Stimulated activated CD8-positive, alpha-beta memory T cell treated with anti-CD3 and anti-CD28 coated beads, Interleukin-12 subunit alpha, Interleukin-12 subunit beta, amount 100 ng/mL, for 1 hour (primary cell): ENCODE measurements at regions not wholly inside any gene's neighbourhood (a gene's known extent, or its start where the extent isn't known, plus 50 kb on each side); places are given as distances from the start of the nearest gene placed in this dataset.
"Not testable (repeated sequence)": the region's sequence is repeated elsewhere in the genome, so short reads cannot be mapped to it uniquely, and the experiment has no call there.

Experiments
- DNase-seq: peaks from one replicate; pipeline ENCODE4 v3.0.0-alpha.2; 2020; ENCODE audit warnings: low read depth

GRCh38 chr6:156688620-156688971 is 88.6 kb upstream of the ARID1B start:
- DNase-seq = no peak

- no peak for DNase-seq
These were observed 89.2 kb upstream of the ARID1B start for GRCh38 chr6:156687789-156688619.

- DNase-seq = peak; percentile 56
These were observed 90.0 kb upstream of the ARID1B start for GRCh38 chr6:156686995-156687788.

GRCh38 chr6:156686301-156686994 is 90.7 kb upstream of the ARID1B start:
- peak; percentile 9 for DNase-seq

GRCh38 chr6:156685823-156686222 is 91.4 kb upstream of the ARID1B start:
- DNase-seq = no peak

DNA sequence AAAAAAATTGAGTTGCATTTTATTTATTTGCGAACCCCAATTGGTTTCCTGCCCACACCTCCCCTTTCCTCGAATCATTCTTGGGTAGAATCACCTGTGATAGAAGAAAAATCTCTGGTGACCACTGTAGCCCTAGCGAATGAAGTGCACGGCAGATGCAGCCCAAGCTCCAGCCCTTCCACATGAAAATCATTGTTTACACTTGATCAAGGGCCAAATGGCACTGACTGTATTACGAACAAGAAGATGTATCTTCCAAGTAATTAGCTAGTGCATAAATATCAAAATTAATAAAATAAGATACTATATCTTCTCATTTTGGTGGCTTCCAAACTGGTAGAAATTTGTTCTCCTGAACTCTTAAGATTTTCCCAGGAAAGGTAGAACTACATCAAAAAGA is 93.4 kb upstream of the ARID1B start:
- no peak for DNase-seq

- DNase-seq = no peak
These were observed 100.5 kb upstream of the ARID1B start for GRCh38 chr6:156676721-156677120.

GRCh38 chr6:156674197-156674596 is 103.0 kb upstream of the ARID1B start:
- DNase-seq = no peak

DNA sequence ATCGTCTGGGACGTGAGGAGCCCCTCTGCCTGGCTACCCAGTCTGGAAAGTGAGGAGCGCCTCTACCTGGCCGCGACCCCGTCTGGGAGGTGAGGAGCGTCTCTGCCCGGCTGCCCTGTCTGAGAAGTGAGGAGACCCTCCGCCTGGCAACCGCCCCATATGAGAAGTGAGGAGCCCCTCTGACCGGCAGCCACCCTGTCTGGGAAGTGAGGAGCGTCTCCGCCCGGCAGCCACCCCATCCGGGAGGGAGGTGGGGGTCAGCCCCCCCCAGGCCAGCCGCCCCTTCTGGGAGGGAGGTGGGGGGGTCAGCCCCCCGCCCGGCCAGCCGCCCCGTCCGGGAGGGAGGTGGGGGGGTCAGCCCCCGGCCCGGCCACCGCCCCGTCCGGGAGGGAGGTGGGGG is 107.1 kb upstream of the ARID1B start:
- not testable (repeated sequence) for DNase-seq

GRCh38 chr6:156662025-156662445 is 115.1 kb upstream of the ARID1B start:
- peak; percentile 40 for DNase-seq

DNA sequence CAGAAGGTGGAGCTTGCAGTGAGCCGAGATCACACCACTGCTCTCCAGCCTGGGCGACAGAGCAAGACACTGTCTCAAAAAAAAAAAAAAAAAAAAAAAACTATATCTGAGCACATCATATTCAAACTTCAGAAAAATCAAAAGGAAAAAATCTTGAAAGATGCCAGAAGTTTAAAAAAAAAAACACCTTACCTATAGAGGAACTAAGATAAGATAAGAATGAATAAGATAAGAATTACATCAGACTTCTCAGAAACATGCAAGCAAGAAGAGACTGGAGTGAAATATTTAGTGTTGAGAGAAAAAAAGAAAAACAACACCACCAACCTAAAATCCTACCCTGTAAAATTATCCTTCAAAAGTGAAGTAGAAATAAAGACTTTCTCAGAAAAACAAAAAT is 116.8 kb upstream of the ARID1B start:
- no peak for DNase-seq

- DNase-seq = no peak
These were observed 117.4 kb upstream of the ARID1B start for GRCh38 chr6:156659822-156660198.

DNA sequence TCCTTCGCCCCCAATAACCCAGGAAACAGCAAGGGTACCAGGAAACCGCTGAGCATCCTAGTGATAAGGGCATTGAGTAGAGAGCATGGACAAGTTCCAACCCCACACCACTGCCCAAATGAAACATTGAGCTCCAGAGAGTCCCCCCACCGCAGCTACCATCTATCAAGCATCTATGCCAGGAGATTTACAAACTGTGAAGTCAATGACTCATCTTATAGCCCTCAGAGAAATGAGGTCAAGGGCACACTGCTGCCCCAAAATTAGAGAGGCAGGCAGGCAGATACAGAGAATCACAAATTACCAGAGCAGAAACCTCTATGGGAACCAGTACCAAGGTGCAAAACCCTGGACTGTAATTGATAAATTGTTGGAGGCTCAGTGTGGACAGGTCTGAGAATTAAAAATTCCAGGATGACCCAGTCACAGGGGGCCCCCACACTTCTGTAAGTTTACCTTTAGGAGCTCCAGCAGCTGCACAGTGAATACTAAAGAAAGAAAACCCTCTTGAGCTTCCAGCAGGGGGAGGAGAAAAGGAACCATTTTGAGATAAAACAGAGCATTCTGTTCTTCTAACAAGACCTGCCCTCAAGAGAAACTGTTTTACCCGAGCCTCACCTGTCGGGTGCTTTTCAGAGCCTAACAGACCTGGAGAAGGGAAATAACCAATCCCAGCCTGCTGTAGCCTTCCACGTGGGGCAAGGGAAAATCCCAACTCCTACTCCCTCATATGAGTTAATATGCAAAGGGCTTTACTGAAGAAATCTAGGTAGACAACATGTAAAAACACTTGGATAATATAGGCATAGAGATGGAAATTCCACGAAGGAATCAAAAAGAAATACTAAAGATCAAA is 118.0 kb upstream of the ARID1B start:
- no peak for DNase-seq

DNA sequence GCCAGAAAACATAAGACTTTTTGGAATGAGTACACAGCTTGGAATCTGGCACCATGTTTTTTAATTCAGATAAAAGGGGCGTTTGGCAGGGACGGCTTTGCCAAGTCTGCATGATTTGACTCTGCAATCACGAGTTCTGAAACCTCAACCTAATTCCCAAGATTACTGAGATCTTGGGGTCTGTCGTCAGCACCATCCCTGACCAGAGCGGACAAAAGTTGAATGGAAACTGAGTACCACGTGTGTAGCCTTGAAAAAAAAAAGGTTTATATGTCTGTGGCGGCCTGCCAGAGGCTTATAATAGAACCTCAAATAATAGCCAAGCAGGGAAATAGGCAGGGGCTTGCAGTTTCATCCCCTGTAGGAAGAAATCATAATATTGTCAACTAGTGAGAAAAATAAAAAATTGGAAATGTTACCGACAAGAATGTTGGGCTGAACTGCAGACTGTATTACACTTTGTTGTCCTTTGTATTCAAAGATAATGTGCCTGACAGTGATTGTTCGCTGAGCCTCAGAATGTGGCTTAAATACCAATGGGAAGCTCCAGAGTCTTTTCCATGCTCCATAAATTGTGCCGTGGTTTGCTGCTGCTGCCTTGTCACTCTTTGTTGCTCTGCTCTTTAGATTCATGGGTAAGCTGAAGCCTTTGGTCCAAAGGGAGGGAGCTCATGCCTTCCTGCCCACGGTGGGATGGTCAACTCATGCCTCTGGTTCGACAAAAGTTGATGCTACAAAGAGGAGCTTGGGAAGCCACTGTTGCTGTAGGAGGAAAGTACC is 118.8 kb upstream of the ARID1B start:
- DNase-seq = no peak

- DNase-seq = no peak
These were observed 119.9 kb upstream of the ARID1B start for GRCh38 chr6:156657296-156657695.

- no peak for DNase-seq
These were observed 122.0 kb upstream of the ARID1B start for GRCh38 chr6:156654919-156655918.

- no peak for DNase-seq
These were observed 124.9 kb upstream of the ARID1B start for GRCh38 chr6:156652231-156652750.

DNA sequence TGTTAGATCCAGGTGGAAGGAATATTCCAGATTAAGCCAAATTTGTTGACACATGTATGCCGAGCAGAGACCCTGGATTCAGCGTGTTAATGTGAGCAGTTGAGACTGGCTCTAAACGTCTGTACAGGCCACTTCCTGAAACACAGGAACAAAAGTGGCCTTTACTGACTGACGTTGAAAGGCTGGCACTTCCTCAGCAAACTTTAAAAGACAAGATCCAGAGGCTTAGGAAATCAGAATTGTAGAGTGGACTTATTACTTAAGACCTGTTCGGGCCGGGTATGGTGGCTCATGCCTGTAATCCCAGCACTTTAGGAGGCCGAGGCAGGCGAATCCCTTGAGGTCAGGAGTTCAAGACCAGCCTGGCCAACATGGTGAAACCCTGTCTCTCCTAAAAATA is 125.7 kb upstream of the ARID1B start:
- no peak for DNase-seq

DNA sequence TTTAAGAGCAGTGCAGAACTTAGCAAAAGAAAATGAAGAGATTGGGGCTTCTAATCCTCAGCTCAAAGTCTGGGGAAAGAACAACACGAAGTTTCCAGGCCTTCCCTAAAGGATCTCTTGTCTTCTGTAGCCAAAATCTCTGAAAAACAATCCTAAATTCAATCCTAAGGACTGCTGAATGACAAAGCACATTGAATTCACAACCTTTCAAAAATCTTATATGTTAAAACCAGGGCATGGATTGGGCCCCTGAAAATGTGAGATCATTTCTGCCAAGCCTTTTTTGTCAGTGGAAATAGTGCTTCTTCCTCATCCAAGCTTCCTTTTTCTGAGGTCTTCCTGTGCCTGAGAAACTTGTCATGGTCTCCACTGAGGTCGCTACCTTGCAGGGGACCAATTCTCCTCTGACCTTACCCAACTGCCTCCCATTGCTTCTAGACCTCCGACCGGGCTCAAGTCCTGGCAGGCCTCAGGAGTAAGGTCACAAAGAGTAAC is 126.2 kb upstream of the ARID1B start:
- DNase-seq = no peak
